IMR-90 (cell line): ENCODE measurements at regions not wholly inside any gene's neighbourhood (a gene's known extent, or its start where the extent isn't known, plus 50 kb on each side); places are given as distances from the start of the nearest gene placed in this dataset.

Experiments used
- ATAC-seq: fragments of 200-7000 bp; cut with Tn5 transposase; 2 replicates; pipeline ENCODE4 v1.9.1; 2020; ENCODE audit warnings: low read depth, mild to moderate bottlenecking, moderate library complexity
- BruUV-seq: library from RNA; stranded (reverse); fragments of 400-500 nt; replicated peaks from 2 replicates; lab custom pipeline; 2021; lab: Mats Ljungman, UMichigan
- CTCF ChIA-PET: fragments of 300-600 bp; formaldehyde crosslinking; extraction: SDS; loops from one replicate; lab custom pipeline; 2021; ENCODE audit warnings: antibody characterized with exemption; lab: Yijun Ruan, JAX
- POLR2A ChIA-PET: fragments of 300-600 bp; sonication (Branson Sonifier 250); formaldehyde crosslinking; loops from one replicate; lab custom pipeline; 2022; ENCODE audit warnings: antibody characterized with exemption; ENCODE audit not compliant: unreplicated experiment; lab: Charles Lee
- DNase-seq: peaks from one replicate; pipeline ENCODE4 v3.0.0; 2013
- H2AFZ ChIP-seq: replicated peaks from 2 replicates; pipeline ENCODE3; 2013; ENCODE audit warnings: low read length, mild to moderate bottlenecking; ENCODE audit not compliant: poor library complexity
- H2AK5ac ChIP-seq: 2 replicates; pipeline ENCODE4 v1.6.1; 2013; ENCODE audit warnings: low read depth, low read length, inconsistent platforms
- H2AK9ac ChIP-seq: replicated peaks from 2 replicates; pipeline ENCODE3; 2013; ENCODE audit warnings: mild to moderate bottlenecking, low read depth, low read length, moderate library complexity; ENCODE audit not compliant: poor library complexity
- H2BK120ac ChIP-seq: 2 replicates; pipeline ENCODE4 v1.6.1; 2013; ENCODE audit warnings: low read depth, low read length, inconsistent platforms
- H2BK15ac ChIP-seq: 3 replicates; pipeline ENCODE4 v1.6.1; 2013; ENCODE audit warnings: low read depth, low read length, inconsistent platforms
- H2BK20ac ChIP-seq: 2 replicates; pipeline ENCODE4 v1.6.1; 2013; ENCODE audit warnings: low read depth, mild to moderate bottlenecking, inconsistent platforms, low read length, moderate library complexity
- H2BK5ac ChIP-seq: 2 replicates; pipeline ENCODE4 v1.6.1; 2013; ENCODE audit warnings: mild to moderate bottlenecking, low read depth, low read length, inconsistent platforms; ENCODE audit not compliant: poor library complexity, severe bottlenecking
- H3K14ac ChIP-seq: replicated peaks from 2 replicates; pipeline ENCODE4 v1.6.1; 2013; ENCODE audit warnings: low read depth, low read length, inconsistent platforms
- H3K18ac ChIP-seq: 2 replicates; pipeline ENCODE4 v1.6.1; 2013; ENCODE audit warnings: low read depth, low read length, control low read depth
- H3K23ac ChIP-seq: 2 replicates; pipeline ENCODE4 v1.6.1; 2013; ENCODE audit warnings: low read depth, low read length, inconsistent platforms
- H3K27ac ChIP-seq: 2 replicates; pipeline ENCODE4 v1.5.1; 2013; ENCODE audit warnings: mild to moderate bottlenecking, control low read depth, low read length; ENCODE audit not compliant: insufficient read depth
- H3K27me3 ChIP-seq: 2 replicates; pipeline ENCODE4 v1.6.1; 2013; ENCODE audit warnings: low read length; ENCODE audit not compliant: control insufficient read depth, insufficient read depth
- H3K36me3 ChIP-seq: 2 replicates; pipeline ENCODE4 v1.6.1; 2013; ENCODE audit warnings: low read length, mixed read lengths; ENCODE audit not compliant: control insufficient read depth, insufficient read depth
- H3K4ac ChIP-seq: 2 replicates; pipeline ENCODE4 v1.6.1; 2013; ENCODE audit warnings: low read depth, low read length, inconsistent platforms
- H3K4me1 ChIP-seq: 2 replicates; pipeline ENCODE4 v1.6.1; 2013; ENCODE audit warnings: low read length, mixed read lengths; ENCODE audit not compliant: control insufficient read depth, insufficient read depth
- H3K4me2 ChIP-seq: 2 replicates; pipeline ENCODE4 v1.6.1; 2013; ENCODE audit warnings: low read depth, mild to moderate bottlenecking, control low read depth, low read length, moderate library complexity
- H3K4me3 ChIP-seq: 2 replicates; pipeline ENCODE4 v1.5.1; 2013; ENCODE audit warnings: low read depth, mild to moderate bottlenecking, control low read depth, low read length, moderate library complexity; ENCODE audit not compliant: insufficient read depth
- H3K56ac ChIP-seq: 2 replicates; pipeline ENCODE4 v1.6.1; 2013; ENCODE audit warnings: low read length, inconsistent platforms; ENCODE audit not compliant: insufficient read depth; ENCODE audit errors: extremely low read depth
- H3K79me1 ChIP-seq, 2 experiments: 2 replicates each; pipeline ENCODE4 v1.6.1; 2013; ENCODE audit warnings: low read length in 2 of 2, inconsistent platforms in 1 of 2, low read depth in 1 of 2
- H3K9ac ChIP-seq: 2 replicates; pipeline ENCODE4 v1.6.1; 2013; ENCODE audit warnings: low read depth, low read length, control low read depth
- H3K9me1 ChIP-seq: 2 replicates; pipeline ENCODE4 v1.6.1; 2013; ENCODE audit warnings: low read length, inconsistent platforms; ENCODE audit not compliant: insufficient read depth
- H3K9me3 ChIP-seq: 2 replicates; pipeline ENCODE4 v1.6.1; 2013; ENCODE audit warnings: low read length; ENCODE audit not compliant: control insufficient read depth, insufficient read depth
- H4K20me1 ChIP-seq: 2 replicates; pipeline ENCODE4 v1.6.1; 2013; ENCODE audit warnings: low read length, inconsistent platforms; ENCODE audit not compliant: insufficient read depth
- H4K5ac ChIP-seq: 2 replicates; pipeline ENCODE4 v1.6.1; 2013; ENCODE audit warnings: mild to moderate bottlenecking, low read depth, low read length, control low read depth
- H4K8ac ChIP-seq, 2 experiments: 2 replicates each; pipeline ENCODE4 v1.6.1; 2013; ENCODE audit warnings: low read depth in 2 of 2, low read length in 2 of 2, control low read depth in 1 of 2, inconsistent platforms in 1 of 2
- H4K91ac ChIP-seq: 2 replicates; pipeline ENCODE4 v1.6.1; 2013; ENCODE audit warnings: low read depth, low read length, inconsistent platforms; ENCODE audit not compliant: insufficient read depth
- CHD1 ChIP-seq: IDR thresholded peaks from 2 replicates; pipeline ENCODE4 v1.6.1; 2012; ENCODE audit warnings: low read depth, low read length, improper control_type of control experiment
- FOS ChIP-seq: fragments of 150-350 bp; IDR thresholded peaks from 2 replicates; pipeline ENCODE4 v1.6.1; 2016; ENCODE audit warnings: low read depth, low read length
- MAFK ChIP-seq: IDR thresholded peaks from 2 replicates; pipeline ENCODE4 v1.6.1; 2012; ENCODE audit warnings: low read depth, low read length, improper control_type of control experiment
- POLR2A ChIP-seq: IDR thresholded peaks from 2 replicates; pipeline ENCODE4 v1.6.1; 2012; ENCODE audit warnings: mild to moderate bottlenecking, low read depth, low read length
- SMC3 ChIP-seq: fragments of 150-350 bp; IDR thresholded peaks from 2 replicates; pipeline ENCODE4 v1.6.1; 2016; ENCODE audit warnings: low read depth, mild to moderate bottlenecking, antibody characterized with exemption, low read length, moderate library complexity
- USF2 ChIP-seq: fragments of 150-350 bp; IDR thresholded peaks from 2 replicates; pipeline ENCODE4 v1.6.1; 2017; ENCODE audit warnings: mild to moderate bottlenecking, antibody characterized with exemption, low read length, low read depth
- WGBS, 2 experiments: methylation state at CpG; one replicate each; pipeline versions ENCODE4 v1.1.5 to v1.1.7; 2013; ENCODE audit warnings: missing lambda C conversion rate in 2 of 2; ENCODE audit not compliant: insufficient read length in 1 of 2; ENCODE audit errors: extremely low coverage in 2 of 2; 5-methylcytosine and 5-hydroxymethylcytosine counted together
- dilution Hi-C: fragments of 300-500 bp; cut with HindIII; formaldehyde crosslinking; loops from one replicate; pipeline ENCODE4 v1.14.3; 2018; ENCODE audit warnings: low sequenced_read_pairs; ENCODE audit not compliant: unreplicated experiment
- in situ Hi-C: fragments of 300-500 bp; cut with MboI; formaldehyde crosslinking; loops from 3 replicates; pipeline ENCODE4 v1.14.3; 2019; ENCODE audit warnings: low sequenced_read_pairs, inconsistent platforms, mixed read lengths
- intact Hi-C: fragments of 100-400 bp; cut with micrococcal nuclease; formaldehyde crosslinking; loops from 2 replicates; pipeline ENCODE4 v1.10.0; 2022

GRCh38 chr6:112774319-112774718 lies 427.2 kb downstream of the RFPL4B start:
- H3K9me1 ChIP-seq = no peaks in the 10 kb centered on the region
- peak overlapping the region; percentile 22; the same call in 1 of the 2 replicates for H2BK20ac ChIP-seq
- intact Hi-C loops = no loop called here
- dilution Hi-C loops = no loop called here
- no peak overlapping the region for H3K9ac ChIP-seq
- no CpG with 5 or more reads among the region's 4 CpGs for WGBS, 2 experiments
- BruUV-seq = no TSS peak
- no peaks in the 10 kb centered on the region for H4K20me1 ChIP-seq
- no peak overlapping the region for H4K91ac ChIP-seq
- no peak overlapping the region for H3K14ac ChIP-seq
- H3K23ac ChIP-seq = no peak overlapping the region
- ChIA-PET CTCF (no interaction called here), POLR2A (no interaction called here)
- H4K8ac ChIP-seq = no peak overlapping the region
- no peaks in the 10 kb centered on the region for H3K9me3 ChIP-seq
- H2AK5ac ChIP-seq = peak overlapping the region; percentile 44; the same call in 1 of the 2 replicates
- ATAC-seq (no peak), DNase-seq (no peak)
- H3K18ac ChIP-seq = peak overlapping the region; percentile 15; the same call in 1 of the 2 replicates
- H3K27ac ChIP-seq = no peak overlapping the region
- H3K27me3 ChIP-seq = no peaks in the 10 kb centered on the region
- H3K4me1 ChIP-seq = peaks cover 2% of the 10 kb centered on the region
- peak overlapping the region; percentile 63; the same call in 1 of the 3 replicates for H2BK15ac ChIP-seq
- H2BK5ac ChIP-seq = no peak overlapping the region
- no peak overlapping the region for H4K5ac ChIP-seq
- TF ChIP-seq USF2 (no peak), POLR2A (no peak), FOS (no peak), CHD1 (no peak), SMC3 (no peak), MAFK (no peak)
- no peak overlapping the region for H3K4ac ChIP-seq
- H3K4me3 ChIP-seq = no peak overlapping the region
- H3K56ac ChIP-seq = no peak overlapping the region
- H3K79me1 ChIP-seq = no peaks in the 10 kb centered on the region
- no peak overlapping the region for H2AK9ac ChIP-seq
- in situ Hi-C loops = loop anchor here (10.0 kb wide), 2 partner anchors 1100 to 1130 kb away; no protein-coding TSS in a partner anchor
- no peaks in the 10 kb centered on the region for H3K36me3 ChIP-seq
- no peak overlapping the region for H2BK120ac ChIP-seq
- no peak overlapping the region for H3K4me2 ChIP-seq
- H2AFZ ChIP-seq = no peak overlapping the region
